ENCODE measurements at regions not wholly inside any gene's neighbourhood (a gene's known extent, or its start where the extent isn't known, plus 50 kb on each side); places are given as distances from the start of the nearest gene placed in this dataset.

DNA sequence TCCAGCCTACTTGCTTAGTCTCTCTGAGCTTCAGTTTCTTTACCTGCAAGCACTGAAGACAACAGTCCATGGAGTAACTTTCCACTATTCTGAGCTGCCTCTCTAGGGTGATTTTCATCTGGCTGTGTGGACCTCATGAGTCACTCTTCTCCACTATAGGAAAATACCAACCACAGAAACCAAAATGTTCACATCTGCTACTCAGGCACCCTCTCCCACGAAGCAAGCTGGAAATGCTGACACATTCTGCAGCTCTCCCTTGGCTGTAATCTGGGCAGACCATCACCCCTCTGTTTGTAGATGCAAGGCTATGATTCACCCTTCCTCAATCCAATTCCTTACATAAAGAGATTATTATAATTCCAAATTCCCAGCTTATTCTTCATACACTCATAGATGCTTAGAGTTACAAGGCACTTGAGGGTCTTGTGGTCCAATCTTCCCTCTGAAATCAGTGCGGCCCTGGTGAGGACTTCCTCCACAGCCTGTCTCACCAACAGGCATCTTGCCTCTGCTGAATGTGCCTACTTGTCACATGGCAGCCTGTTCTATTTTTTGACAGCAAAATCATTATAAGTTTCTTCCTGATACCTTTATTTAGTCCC is 97.0 kb upstream of the LNX1 start:
- no peak for DNase-seq (ENCODE audit: low read depth)

DNA sequence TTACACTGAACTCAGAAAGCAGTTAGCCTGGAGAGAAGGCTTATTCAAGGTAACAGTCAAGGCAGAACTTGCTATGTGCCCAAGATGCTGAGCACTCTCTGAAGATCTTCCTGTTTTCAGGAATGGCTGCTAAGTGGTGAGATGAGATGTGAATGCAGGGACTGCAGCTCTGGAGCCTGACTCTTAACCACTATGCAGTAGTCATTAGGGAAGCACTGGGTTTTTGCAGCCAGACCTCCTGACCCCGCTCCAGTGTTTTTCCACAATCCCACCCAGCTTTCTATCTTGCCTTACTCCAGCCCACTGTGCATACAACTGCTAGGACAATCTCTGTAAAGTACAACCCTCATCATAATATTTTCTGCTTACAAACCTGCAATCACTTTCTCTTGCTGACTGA is 95.2 kb upstream of the LNX1 start:
- DNase-seq (ENCODE audit: low read depth) = no peak

DNA sequence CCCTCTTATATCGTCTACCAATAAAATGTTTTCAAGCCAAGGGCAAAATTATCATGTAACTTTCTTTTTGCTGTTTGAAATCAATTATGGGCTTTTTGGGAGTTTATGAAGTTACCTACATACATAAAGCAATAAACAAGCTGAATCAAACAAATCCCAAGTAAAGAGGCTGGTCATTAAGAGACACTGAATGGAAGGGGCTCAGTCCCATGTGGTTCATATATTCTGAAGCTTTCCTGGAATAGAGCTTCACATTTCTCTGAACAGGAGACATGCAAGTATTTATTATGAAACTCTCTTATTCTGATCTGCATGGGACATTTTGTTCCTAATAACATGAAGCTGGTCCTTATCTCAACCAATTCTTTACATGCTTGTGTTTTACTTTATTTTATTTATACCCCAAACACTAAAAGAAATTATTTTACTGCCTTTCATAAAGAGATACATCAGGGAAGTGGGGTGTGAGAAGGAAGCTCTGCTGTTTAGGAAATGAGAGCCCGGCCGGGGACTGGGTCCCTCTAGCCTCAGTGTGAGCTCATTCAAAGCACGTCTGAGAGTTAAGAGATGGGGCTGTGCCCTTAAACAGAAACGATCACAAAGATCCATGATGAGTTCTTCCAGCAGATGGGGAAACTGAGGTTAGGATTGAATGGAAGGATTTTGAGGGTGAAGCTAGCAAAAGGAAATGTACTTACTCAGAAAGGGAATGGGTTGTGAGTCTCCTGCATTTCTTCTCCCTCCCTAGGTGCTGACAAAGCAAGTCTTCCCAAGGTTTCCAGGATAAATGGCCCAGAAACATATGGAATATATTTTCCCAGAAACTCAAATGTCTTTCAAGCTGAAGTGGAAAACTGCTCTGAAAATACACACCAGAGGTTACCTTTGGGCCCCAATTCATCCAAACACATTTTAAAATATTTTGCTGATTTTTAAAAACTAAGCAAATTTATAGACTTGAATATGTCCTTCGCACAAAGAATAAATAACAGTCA is 93.1 kb upstream of the LNX1 start:
- no peak for DNase-seq (ENCODE audit: low read depth)

DNA sequence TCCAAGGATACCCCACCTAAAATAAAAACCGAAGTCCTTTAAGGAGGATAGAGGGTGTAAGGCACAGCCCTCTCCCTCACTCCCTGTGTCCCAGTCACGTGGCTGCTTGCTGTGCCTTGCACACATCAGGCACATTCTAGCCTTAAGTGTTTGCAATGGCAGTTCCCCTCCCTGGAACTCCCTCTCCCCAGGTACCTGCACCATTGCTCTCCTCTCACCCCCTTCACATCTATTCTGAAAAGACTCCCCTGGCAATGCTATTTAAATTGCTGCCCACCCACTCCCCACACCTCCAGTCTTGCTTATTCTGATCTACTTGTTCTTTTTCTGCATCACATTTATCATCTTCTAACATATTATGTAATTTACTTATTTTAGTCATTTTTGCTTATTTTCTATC is 91.6 kb upstream of the LNX1 start:
- no peak for DNase-seq (ENCODE audit: low read depth)

DNA sequence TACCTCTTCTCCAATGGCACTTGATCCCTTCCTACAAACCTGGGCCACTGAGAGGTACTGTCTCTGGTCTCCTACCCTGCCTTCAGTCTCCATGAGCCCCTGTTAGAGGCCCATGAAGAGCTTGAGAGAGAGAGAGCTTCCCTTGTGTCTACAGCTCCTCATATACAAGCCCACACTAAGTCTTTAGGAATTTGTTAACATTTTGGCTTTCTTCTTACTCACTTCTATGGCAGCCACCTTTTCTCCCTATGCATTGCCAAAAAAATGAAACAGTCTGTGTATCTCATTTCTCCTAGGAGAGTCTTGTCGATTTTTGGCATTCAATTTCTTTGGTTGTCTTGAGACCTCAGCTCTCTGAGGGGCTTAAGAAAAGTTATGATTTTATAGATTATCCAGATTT is 90.9 kb upstream of the LNX1 start:
- no peak for DNase-seq (ENCODE audit: low read depth)

DNA sequence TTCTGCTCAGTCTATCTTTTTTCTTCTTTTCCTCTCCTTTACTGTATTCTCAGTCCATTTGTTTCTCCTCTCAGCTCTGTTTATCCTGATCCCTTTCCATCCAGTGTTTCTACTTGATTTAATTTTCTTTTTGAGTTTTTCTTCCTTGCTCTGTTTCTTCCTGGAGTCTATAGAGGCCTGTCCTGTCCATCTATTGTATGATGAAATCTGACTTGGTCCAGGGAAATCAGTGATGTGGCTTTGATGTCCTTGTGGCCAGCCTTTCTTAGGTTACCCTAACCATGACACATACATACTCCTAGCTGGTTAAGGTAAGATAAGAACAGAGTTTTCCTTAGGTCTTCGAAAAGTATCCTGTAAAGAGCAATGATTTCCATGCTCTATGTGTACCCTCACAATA is 89.3 kb upstream of the LNX1 start:
- DNase-seq (ENCODE audit: low read depth) = no peak

DNA sequence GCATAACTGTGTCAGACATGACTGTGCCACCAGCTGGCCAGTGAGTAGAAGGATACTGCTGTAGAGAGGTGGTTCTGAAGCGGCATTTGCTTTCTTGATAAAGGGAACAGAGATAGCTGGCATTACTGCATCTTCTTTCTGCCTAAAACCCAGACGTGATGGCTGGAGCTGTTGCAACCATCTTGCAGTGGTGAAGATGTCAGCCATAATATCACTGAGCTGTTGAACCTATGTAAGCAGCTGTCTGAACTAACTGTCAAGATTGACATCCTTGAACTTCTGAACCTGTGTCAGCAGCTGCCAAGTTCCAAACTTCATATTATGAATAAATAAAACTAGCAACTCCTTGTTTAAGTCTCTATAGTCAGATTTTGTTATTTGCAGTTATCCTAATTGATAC is 88.9 kb upstream of the LNX1 start:
- DNase-seq (ENCODE audit: low read depth) = no peak

DNA sequence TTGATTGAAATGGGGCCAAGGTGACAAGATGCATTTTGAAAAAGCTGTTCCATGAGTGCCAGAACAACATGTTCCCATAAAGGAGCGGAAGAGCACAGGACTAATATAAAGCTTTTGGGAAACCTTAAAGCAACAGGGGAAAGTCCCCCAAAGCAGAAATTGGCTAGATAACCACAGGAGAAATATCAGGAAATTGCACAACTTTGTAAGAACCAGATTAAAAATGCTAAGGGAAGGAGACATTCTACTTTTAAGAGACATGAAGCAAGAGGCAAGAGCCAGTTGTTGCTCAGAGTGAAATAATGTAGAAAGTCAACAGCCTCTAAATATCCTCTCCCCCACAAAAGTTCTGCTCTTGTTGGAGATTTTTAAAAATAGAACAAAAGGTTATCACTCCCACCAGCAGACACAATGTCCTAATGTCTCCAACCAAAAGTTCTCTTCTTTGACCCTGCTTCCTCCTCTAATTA is 85.2 kb upstream of the LNX1 start:
- DNase-seq (ENCODE audit: low read depth) = no peak

DNA sequence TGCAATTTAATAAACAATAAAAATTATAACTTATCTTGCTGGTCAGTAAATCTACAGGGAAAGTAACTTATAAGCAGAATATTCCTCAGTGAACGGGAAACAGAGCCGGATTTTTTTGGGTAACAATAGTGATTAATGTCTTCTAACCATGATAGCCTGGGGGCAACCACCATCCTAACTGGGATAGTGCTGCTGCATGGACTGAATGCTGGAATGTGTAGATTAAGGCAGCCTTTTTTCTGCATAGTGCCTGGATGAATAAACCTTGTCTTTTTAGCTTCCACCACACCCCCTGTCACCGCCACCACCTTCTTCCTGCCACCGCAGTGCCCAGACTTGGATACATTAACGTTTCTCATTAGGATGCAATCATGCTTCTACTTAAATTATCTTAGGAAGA is 83.6 kb upstream of the LNX1 start:
- DNase-seq (ENCODE audit: low read depth) = no peak

DNA sequence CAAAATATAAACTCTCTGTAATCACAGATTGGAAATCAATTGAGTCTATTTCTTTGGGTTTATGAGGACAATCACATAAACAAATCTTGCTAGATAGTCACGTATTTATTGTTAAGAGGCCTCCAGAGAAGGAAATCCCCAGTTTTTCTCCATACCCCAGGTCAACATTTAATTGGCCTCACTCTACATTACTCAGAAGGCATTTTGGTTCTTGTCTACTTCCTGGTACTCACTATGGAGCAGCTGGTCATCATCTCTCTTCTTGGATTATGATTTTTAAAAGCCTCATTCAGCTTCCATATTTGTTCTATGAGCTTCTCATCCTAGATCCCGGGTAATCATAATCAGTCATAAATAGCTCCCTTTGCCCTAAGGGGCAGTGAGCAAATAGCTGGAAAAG is 81.6 kb upstream of the LNX1 start:
- no peak for DNase-seq (ENCODE audit: low read depth)

DNA sequence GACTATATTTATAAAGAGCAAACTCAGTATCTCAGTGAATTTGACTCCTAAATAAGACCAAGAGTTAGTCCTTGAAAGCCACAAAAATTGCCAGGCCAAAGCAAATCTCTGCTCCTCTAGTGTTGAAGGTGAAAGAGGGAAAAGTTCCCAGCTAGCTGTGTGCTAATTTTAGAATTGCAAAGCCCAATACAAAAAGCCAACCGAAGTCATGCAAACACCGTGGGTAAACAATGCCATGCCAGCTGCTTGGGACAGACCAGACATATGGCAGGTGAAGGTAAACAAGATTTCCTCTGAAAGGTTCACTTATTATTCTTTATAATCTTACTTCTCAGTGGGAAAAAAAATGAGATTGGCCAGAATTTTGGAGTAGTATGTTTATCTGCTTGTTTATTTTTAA is 80.5 kb upstream of the LNX1 start:
- DNase-seq (ENCODE audit: low read depth) = no peak

DNA sequence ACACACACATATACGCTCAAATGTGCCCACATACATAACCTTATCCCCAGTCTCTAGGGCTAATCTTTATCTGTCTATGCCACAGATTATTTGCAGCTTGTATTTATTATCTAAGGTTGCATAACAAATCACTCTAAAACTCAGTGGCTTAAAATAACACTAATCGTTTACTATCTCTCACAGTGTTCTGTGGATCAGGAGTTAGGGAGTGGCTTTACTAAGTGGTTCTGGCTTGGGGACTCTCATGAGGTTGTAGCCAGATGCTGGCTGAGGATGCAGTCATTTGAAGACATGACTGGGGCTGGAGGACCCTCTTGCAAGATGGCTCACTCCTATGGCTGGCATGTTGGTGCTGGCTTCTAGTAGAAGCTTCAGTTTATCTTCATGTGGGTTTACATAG is 68.5 kb upstream of the LNX1 start:
- DNase-seq (ENCODE audit: low read depth) = no peak

DNA sequence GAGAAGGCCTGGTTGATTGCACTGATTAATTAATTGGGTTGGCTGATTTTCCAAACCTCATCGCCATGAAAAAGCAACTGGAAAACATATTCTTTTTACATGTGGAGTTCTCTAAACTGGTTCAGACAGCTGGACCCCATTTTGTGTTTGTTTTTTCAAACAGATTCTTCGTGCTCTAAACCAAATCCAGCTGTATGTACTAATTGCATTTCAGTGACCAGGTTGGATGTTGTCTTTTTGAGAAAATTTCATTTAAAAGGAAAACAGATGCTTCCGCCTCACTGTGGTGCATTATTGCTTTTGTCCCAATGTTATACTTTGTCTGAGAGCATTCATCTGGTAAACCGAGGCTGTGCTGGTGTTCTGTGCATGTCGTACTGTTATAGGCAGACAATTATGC is 67.8 kb upstream of the LNX1 start:
- no peak for DNase-seq (ENCODE audit: low read depth)

DNA sequence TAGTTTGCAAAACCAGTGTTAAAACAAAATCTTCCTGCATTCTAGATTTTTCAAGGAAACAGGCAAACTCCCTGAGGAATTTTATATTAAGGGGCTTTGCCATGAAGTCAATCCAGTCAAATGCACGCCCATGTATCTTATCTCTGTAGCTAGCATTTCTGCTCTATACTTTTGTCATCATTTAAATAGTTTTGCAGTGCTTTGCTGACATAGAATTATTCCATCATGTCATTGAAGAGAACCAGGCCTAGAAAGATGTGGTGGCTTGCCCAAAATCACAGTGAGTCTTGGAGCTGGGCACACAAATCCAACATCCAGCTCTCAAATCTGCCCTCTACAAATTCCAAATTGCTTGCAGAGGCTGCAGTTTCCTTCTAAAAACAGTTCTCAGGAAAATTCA is 66.7 kb upstream of the LNX1 start:
- DNase-seq (ENCODE audit: low read depth) = no peak

DNA sequence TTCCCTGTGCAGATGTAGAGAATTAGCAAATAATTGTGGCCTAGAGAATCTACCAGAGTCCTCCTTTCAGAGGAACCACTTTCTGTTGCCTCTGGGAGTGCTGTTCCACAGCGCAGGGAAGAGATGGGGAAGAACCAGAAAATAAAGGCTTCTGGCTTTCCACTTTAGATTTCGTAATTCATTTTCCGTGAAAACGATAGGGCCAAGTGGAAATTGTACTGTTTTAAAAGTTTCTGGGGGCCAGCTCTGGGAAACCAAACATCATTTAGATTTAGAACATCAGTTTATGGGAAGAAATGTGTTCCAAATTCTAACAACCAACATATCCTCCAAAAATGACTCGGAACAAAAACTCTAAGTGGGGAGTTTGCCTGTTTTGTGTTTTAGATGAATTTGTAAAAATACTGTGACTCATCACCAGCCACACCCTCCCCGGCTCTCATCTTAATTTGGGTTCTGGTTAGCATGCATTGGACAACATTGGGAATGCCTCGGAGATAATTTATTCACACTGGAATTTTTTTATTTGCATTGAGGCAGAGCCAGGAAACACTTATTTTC is 65.2 kb upstream of the LNX1 start:
- DNase-seq (ENCODE audit: low read depth) = no peak

DNA sequence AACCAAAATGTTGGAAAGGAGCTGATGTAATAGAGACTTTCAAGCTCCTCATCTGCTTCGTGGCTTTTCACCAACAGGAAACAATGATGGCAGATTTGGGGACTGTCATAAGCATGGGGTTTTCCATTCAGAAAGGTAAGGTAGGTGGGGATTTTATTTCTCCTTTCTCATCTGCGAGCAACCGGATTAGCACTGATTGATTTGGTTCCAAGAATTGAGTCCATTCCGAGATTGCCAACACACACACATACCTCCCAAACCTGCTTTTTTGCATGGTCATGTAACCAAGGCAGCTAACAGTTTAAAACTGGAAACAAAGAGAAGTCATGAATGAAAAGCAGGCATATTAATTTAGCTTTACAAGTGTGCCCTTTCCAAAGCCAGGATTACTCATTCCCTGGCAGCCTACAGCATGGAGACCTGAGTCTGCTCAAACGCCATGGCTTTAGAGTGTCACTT is 63.0 kb upstream of the LNX1 start:
- no peak for DNase-seq (ENCODE audit: low read depth)

DNA sequence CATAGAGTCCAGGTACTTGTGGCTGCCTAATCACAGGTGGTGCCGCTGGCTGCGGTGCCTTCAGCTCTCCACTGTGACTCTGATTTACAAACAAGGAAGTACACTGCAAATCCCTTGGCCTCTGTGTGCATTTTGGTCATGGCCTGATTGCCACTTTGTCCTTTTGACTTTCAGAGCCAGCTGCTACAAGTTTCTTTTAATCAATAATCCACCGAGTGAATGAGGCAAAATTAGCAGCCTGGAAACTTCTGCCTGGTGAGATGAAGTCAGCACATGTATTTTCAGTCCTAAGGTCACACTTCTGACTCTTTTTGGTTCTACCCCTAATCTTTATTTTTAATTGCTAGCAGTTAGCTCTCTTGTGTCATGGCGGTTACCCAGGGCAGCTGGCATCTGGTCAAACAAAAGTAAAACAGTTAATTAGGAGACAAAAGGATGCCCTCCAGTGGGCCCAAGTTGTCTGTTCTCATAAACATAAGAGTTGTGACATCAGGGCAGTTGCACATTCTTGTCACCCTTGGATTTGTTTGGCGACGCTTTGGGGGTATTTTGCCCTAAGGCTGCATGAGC is 62.3 kb upstream of the LNX1 start:
- no peak for DNase-seq (ENCODE audit: low read depth)

DNA sequence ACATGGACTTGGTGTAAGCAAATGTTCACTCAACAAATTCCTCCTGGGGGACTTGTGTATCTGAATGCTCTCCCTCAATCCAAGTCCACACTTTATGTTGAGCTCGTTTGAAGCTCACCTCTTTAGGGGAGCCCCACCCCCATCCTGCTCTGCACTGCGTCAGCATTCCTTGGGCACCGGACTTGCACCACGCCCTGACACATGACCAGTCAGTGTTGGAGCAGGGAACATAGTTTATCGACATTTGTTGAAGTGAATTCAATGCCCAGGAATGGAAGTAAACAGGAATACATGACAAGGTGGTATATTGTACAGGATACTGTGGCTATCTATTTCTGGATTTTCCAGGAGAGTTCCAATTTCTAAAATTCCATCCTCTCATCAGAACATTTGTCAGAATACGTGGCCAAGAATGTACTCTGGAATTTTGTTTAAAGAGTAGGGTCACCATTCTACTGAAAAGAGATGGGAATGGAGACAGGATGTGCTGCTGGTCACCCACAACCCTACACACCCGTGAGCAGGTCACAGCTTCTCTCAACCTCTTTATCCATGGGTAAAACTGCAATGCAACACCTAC is 60.0 kb upstream of the LNX1 start:
- DNase-seq (ENCODE audit: low read depth) = no peak

DNA sequence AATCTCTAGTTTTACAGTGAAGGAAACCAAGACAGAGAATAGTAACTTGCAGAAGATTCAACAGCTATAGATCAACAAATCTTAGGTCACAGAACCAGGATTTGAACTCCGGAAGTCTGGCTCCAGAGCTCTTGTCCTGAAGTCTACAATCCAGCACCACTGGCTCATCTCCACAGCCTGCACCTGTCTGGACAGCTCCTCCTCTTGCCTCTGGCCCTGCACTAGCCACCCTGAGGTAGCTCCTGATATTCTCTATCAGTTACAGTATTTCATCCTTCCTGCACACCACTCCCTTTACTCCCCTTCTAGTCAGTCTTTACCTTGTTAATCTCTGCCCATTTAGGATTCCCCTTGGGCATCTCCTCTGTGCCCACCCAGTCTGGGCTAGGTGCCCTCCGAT is 58.1 kb upstream of the LNX1 start:
- DNase-seq (ENCODE audit: low read depth) = no peak

DNA sequence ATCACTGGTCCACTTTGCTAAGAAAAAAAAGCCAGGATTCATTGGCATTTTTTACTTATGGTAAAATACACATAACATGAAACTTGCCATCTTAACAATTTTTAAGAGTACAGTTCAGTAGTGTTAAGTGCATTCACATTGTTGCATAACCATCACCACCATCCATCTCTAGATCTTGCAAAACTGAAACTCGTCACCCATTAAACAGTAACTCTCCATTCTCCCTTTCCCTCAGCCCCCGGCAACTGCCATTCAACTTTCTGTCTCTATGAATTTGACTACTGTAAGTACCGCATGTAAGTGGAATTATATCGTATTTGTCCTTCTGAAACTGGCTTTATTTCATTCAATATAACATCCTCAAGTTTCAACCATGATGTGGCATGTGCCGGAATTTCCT is 56.3 kb upstream of the LNX1 start:
- DNase-seq (ENCODE audit: low read depth) = no peak

DNA sequence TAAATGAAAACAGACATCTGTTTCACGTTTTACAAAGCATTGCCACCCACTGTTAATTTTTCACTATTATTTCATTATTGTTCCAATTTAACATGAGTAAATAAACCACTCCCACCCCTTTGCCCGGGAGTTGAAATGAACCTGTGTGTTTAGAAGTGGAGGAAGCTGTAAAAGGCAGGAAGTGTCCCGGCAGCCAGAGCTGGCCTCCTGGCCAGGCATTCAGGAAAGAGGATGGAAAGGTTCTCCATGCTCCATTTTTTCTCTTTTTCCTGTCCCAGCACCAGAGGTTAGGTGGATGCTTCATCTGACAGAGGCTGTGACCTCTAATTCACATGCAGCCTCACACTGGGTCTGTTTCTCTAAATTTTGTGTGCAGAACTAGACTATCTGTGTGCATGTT is 55.5 kb upstream of the LNX1 start:
- no peak for DNase-seq (ENCODE audit: low read depth)

DNA sequence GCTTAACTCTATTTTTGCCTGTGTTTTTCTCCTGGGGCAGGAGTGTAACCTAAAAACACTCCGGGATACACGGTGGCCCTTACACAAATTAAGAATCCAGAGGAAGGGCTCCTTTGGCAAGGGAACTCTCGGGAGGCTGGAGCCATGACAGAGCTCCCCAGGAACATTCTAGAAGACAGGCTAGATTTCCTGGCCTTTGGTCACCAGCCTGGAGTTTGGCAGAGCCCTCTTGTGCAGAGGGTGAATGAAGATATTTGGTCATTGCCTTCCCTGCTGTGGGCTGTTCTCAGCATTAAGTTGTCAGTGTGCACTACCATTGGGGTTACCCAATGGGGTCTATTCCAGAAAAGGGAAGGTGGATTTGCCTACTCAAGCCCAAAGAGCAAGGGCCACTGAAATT is 53.8 kb upstream of the LNX1 start:
- DNase-seq (ENCODE audit: low read depth) = no peak

DNA sequence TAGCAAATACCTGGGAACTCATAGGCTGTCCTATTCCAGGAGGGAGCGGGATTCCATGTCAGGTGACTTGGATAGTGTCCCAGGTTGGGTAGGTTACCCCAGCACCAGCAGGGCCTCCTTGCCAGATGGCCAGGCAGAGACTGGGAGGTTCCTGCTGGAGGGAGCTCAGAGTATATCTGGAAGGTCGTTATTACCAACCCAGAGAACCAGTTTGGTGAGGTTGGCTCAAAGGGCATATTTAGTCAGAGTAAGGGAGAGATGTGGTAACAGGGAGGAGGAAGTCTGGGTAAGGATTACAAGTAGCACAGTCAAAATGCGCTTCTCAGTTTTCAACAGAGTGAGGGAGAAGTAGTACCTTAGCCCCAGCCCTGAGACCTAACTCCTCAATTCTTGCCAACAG is 53.3 kb upstream of the LNX1 start:
- no peak for DNase-seq (ENCODE audit: low read depth)

Data from stimulated activated CD8-positive, alpha-beta memory T cell treated with anti-CD3 and anti-CD28 coated beads, Interleukin-12 subunit alpha, Interleukin-12 subunit beta, amount 100 ng/mL, for 1 hour (primary cell).